ENCODE measurements at regions not wholly inside any gene's neighbourhood (a gene's known extent, or its start where the extent isn't known, plus 50 kb on each side); places are given as distances from the start of the nearest gene placed in this dataset.

DNA sequence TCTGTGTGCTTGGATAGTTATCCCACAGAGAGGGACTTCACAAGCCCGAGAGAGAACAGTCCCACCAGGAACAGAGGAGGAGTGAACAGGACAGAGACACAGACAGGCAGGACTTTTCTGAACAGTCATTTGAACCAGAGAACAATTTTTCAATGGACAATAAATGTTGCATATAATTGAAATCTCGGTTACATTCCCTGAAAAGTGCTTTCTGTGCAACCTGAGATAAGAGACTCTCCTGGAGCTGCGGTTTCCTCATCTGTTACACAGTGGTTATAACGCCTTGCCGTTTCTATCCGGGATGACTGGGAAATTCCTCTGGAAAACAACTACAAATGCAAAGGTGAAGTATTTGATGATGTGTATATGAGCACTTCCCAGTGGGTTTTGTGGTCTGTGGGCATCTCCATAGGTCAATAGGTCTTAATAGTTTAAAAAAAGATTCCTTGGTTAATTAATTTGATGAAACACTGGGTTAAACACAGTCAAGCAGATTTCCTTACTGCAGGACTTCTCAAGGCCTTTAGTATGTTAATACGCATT is 87.2 kb upstream of the HPCAL1 start:
- TF ChIP-seq EZH2 (IDR thresholded peaks at IDR 0.05) (no peak), POLR2AphosphoS5 (IDR thresholded peaks at IDR 0.05; ENCODE audit: borderline replicate concordance, low read depth, low read length) (no peak)

All from SK-N-MC (cell line).